HepG2 (cell line): ENCODE measurements at regions not wholly inside any gene's neighbourhood (a gene's known extent, or its start where the extent isn't known, plus 50 kb on each side); places are given as distances from the start of the nearest gene placed in this dataset.

Experiments used
- ZMAT3 ChIP-seq: sonication (generic); formaldehyde crosslinking; conservative IDR thresholded peaks from 2 replicates; pipeline ENCODE4 v1.7.0; 2021; ENCODE audit warnings: missing genetic modification reagents
- ZNF354B ChIP-seq: sonication (generic); formaldehyde crosslinking; IDR thresholded peaks from 2 replicates; pipeline ENCODE4 v1.8.0; 2022; ENCODE audit warnings: mild to moderate bottlenecking, missing genetic modification reagents
- TF ChIP-seq, protein P1 (sequence below): sonication (generic); formaldehyde crosslinking; IDR thresholded peaks from 2 replicates; pipeline ENCODE4 v1.4.0; 2020; ENCODE audit warnings: missing genetic modification reagents
- TF ChIP-seq, protein P2 (sequence below): sonication (generic); formaldehyde crosslinking; IDR thresholded peaks from 2 replicates; pipeline ENCODE4 v1.4.0; 2020; ENCODE audit warnings: missing genetic modification reagents
- TF ChIP-seq, protein P3 (sequence below): sonication (generic); formaldehyde crosslinking; conservative IDR thresholded peaks from 2 replicates; pipeline ENCODE4 v1.4.0; 2020; ENCODE audit warnings: missing genetic modification reagents

DNA sequence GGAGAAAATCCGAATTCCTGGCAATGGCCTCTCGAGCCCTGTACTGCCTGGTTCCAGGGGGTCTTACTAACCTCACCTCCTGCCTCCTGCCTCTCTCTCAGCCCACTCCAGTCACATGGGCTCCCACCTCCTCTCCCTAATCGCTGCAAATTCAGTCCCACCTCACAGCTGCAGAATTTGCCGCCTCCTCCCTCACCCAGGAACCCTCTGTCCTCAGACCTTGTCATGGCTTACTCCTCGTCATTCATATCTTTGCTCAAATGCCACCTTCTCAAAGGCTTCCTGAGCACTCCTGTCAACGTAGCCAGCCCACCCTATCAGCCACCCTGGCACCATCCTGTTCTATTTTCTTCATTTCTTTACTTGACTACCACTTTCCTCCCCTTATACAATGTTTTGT lies 89.0 kb downstream of the SLC2A10 start:
- TF ChIP-seq, protein P1, sequence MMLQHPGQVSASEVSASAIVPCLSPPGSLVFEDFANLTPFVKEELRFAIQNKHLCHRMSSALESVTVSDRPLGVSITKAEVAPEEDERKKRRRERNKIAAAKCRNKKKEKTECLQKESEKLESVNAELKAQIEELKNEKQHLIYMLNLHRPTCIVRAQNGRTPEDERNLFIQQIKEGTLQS, result no peak
- TF ChIP-seq, protein P2, sequence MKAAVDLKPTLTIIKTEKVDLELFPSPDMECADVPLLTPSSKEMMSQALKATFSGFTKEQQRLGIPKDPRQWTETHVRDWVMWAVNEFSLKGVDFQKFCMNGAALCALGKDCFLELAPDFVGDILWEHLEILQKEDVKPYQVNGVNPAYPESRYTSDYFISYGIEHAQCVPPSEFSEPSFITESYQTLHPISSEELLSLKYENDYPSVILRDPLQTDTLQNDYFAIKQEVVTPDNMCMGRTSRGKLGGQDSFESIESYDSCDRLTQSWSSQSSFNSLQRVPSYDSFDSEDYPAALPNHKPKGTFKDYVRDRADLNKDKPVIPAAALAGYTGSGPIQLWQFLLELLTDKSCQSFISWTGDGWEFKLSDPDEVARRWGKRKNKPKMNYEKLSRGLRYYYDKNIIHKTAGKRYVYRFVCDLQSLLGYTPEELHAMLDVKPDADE (CRISPR knock-in tag), result no peak
- TF ChIP-seq, protein P3, sequence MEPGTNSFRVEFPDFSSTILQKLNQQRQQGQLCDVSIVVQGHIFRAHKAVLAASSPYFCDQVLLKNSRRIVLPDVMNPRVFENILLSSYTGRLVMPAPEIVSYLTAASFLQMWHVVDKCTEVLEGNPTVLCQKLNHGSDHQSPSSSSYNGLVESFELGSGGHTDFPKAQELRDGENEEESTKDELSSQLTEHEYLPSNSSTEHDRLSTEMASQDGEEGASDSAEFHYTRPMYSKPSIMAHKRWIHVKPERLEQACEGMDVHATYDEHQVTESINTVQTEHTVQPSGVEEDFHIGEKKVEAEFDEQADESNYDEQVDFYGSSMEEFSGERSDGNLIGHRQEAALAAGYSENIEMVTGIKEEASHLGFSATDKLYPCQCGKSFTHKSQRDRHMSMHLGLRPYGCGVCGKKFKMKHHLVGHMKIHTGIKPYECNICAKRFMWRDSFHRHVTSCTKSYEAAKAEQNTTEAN, result no peak
- no peak for TF ChIP-seq ZNF354B (CRISPR knock-in tag)
- TF ChIP-seq ZMAT3 (CRISPR knock-in tag), result no peak
